Fibroblast of the conjunctiva (primary cell): ENCODE measurements at regions not wholly inside any gene's neighbourhood (a gene's known extent, or its start where the extent isn't known, plus 50 kb on each side); places are given as distances from the start of the nearest gene placed in this dataset.
"Not testable (repeated sequence)": the region's sequence is repeated elsewhere in the genome, so short reads cannot be mapped to it uniquely, and the experiment has no call there.

Experiments
- DNase-seq: peaks from one replicate; pipeline ENCODE4 v3.0.0-alpha.2; 2010; ENCODE audit warnings: low read depth

GRCh38 chr18:66872277-66872676, 268.4 kb upstream of the CDH19 start:
- DNase-seq: no peak

DNA sequence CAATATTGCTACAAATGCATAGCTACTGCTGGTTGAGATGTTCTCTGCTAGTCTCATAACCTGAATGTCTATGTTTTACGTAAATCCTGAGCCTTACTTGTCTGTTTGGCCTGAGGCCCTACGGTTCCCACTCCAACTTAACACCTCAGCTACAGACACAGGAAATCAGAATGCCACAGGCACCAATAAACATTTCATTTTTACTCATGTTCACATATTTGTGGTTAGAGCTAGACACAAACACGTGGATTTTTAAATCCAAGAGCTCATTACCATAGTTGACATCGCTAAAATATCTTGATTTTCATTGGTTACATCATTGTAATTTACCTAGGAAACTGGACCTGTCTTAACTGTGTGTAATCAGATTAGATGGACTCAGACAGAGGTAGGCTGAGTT, 263.8 kb upstream of the CDH19 start:
- no peak for DNase-seq

DNA sequence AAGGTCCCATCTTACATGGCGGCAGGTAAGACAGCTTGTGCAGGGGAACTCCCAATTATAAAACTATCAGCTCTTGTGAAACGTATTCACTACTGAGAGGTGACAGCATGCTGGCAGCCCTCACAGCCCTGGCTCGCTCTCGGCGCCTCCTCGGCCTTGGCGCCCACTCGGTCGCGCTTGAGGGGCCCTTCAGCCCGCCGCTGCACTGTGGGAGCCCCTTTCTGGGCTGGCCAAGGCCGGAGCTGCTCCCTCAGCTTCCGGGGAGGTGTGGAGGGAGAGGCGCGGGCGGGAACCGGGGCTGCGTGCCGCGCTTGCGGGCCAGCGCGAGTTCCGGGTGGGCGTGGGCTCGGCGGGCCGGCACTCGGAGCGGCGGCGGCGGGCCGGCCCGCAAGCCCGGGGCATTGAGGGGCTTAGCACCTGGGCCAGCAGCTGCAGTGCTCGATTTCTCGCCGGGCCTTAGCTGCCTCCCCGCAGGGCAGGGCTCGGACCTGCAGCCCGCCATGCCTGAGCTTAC, 262.6 kb upstream of the CDH19 start:
- DNase-seq: not testable (repeated sequence)

GRCh38 chr18:66838340-66838987, 234.6 kb upstream of the CDH19 start:
- no peak for DNase-seq

DNA sequence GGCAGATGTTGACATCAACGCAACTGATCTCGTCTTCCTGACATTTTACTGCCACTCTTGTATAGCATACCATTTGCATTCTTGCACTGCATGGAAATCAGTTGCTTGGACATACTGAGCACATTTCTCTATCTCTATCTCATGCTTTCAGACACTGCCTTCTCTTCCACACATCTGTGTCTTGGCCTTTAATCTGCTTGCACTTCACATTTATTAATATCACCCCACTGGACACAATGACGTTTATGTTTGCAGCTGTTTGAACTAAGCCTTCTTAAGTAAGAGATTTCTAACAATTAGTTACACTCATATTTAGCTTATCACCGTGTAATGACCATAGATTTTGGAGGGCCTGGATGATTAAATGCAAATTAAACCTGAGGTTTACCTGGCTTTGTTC, 229.8 kb upstream of the CDH19 start:
- no peak for DNase-seq

DNA sequence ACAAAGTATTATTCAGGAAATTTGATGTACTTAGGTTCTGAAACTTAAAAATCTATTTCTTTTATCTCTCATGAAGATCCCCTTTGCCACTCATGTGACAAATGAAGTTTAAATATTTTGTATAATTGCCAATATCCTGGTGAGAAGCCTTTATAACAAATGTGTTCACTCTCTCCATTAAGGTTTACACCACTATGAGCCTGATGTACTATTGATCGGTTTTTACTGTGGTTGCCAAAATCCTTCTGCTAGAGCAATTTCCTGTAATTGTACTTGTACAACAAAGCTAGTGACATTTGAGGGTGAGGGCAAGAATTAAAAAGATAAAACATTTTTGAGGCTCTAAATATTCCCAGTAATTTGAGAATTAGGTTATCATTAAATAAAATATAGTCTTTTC, 222.3 kb upstream of the CDH19 start:
- DNase-seq: no peak

DNA sequence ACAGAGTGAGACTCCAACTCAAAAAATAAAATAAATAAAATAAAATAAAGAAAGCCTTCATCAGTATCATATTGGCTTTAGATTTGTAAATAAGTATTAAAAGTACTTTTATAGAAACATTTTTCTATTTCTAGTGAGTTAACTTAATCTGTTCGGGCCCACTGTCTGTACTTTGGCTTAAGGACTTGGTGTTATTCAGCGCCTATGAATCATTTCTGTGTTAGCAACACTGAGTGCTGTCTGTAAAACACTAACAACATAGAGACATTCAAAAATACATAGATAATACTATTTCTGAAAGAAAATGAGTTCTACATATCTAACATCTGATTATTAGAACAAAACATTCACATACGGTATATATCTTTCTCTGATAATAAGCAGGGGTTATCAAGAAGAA, 221.5 kb upstream of the CDH19 start:
- DNase-seq: no peak

DNA sequence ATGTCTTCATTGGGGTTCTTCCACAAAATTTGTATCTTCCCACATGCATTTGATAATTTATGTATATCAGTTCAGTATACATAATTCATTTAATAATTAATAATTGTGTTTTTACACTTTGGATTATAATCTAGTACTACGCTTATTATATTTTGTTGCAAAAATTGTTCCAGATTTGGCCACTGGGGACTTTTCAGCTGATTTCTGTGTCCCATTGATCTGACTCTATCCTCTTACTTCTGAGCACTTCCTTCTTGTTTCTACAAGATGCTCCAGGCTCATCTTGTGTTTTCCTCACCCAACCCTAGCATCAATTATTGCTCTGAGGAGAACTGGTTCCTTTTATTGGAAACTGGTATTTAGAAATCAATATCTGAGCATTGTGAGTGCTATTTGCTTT, 215.3 kb upstream of the CDH19 start:
- DNase-seq: no peak

- DNase-seq: no peak
These were observed 209.2 kb upstream of the CDH19 start for GRCh38 chr18:66813138-66813537.

DNA sequence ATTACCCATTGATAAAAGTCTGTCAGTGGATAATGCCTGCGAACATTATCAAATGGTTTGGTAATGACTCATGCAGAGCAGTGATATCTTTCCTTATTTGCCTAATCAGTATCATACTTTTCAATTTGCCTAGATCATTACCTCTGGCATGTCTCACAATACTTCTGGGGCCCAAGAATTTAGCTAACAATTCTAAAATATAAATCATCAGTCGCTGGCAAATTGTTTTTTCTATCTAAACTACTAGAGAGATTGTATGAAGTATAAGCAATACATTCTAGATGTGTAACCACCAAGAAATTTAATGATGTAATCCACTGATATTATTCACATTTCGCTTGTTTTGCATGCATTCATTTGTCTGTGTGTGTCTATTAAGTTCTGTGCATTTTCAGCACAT, 191.2 kb upstream of the CDH19 start:
- peak; percentile 1 for DNase-seq

- no peak for DNase-seq
These were observed 188.6 kb upstream of the CDH19 start for GRCh38 chr18:66792466-66792865.

- DNase-seq: no peak
These were observed 176.7 kb upstream of the CDH19 start for GRCh38 chr18:66780609-66781008.

DNA sequence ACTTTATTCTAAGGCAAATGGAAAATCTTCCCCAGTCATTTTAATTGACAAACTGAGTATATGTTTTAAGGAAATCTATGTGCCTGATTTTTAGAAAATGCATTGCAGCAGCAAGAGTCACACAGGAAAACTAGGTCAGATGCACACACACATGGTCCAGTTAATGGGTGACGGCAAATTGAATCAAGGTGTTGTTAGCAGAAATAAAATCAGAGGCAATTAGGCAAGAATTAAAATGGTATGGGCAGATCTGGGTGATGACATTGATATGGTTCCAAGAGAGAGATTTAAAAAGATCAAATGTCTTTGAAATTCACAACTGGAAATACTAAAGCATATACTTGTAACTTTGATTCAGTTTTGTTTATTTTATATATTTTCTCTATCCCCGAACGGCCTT, 174.2 kb upstream of the CDH19 start:
- no peak for DNase-seq

DNA sequence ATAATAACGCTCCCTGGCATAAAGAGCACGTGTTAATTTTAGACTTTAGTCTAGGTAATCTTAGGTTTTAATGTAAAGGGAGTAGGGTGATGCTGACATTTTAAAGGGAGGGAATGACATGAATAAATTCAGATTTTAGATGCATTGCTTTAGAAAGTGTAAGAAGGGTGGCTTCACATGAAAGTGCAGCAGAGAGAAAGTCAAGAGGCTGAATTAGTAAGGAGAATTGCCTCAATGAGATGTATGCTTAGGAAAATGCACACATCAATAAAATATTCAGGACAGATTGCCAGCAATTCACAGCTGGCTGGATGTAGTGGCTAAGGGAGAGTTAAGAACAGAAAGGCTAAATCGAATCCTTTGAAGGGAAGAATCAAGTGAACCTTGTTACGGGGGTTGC, 165.5 kb upstream of the CDH19 start:
- DNase-seq: no peak

- no peak for DNase-seq
These were observed 160.3 kb upstream of the CDH19 start for GRCh38 chr18:66764230-66764629.

- DNase-seq: no peak
These were observed 157.3 kb upstream of the CDH19 start for GRCh38 chr18:66761166-66761565.

DNA sequence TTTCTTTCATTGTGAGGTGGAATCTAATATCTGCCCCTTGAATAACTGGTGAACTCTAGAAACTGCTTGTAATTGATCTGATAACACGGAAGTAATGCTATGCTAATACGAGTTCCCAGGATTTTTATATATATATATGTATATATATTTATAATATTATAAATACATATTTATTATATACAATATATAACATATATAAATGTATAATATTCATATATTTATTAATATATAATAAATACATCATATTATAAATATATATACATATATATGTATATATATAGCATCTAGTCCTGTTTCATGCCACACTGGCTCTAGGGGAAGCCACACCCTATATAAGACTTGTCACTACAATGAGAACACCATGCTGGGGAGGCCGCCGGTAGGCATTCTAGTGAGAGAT, 156.7 kb upstream of the CDH19 start:
- no peak for DNase-seq

GRCh38 chr18:66759050-66759828, 155.3 kb upstream of the CDH19 start:
- no peak for DNase-seq

DNA sequence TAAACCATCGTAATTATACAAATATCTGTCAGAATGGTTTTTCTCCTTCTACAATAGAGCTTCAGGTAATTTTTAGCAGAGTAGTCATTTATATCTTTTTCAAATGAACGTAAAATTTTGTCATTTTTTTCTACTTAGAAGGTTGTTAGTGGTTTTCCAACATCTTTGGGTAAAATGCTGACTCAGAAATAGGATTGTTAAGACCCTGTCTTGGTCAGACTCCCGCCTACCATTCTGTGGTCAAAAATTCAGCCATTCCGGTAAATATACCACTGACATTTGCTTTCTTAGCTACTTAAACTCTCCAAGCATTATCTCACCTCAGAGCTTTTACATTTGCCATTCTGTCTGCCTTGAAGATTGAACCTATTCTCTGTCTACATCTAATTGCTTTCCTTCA, 154.1 kb upstream of the CDH19 start:
- DNase-seq: no peak

DNA sequence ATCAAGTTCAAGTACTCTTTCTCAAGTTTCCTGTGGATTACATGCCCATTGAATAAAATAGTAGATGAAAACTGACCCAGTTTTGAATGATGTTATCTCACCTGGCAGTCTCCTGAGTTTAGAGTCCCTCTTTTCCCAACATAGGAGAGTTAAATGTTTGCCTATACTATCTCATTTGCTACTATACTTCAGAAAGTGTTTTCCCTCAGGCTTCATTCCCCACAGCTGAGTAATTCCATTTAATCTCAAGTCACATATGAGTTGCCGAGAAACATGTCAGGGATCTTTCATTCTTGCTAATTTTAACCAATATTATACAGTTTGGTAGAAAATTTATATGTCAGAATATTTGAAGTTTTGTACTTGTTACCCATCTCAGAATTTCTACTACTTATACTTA, 150.4 kb upstream of the CDH19 start:
- DNase-seq: no peak

- no peak for DNase-seq
These were observed 148.8 kb upstream of the CDH19 start for GRCh38 chr18:66752733-66753132.

GRCh38 chr18:66749481-66750035, 145.7 kb upstream of the CDH19 start:
- DNase-seq: no peak

GRCh38 chr18:66749030-66749429, 145.1 kb upstream of the CDH19 start:
- DNase-seq: no peak
